GM19438 (cell line): ENCODE measurements at regions not wholly inside any gene's neighbourhood (a gene's known extent, or its start where the extent isn't known, plus 50 kb on each side); places are given as distances from the start of the nearest gene placed in this dataset.

Experiments
- ATAC-seq: cut with Tn5 transposase; IDR thresholded peaks from one replicate; pipeline ENCODE4 v1.9.1; 2021; ENCODE audit warnings: low read depth; ENCODE audit not compliant: unreplicated experiment

DNA sequence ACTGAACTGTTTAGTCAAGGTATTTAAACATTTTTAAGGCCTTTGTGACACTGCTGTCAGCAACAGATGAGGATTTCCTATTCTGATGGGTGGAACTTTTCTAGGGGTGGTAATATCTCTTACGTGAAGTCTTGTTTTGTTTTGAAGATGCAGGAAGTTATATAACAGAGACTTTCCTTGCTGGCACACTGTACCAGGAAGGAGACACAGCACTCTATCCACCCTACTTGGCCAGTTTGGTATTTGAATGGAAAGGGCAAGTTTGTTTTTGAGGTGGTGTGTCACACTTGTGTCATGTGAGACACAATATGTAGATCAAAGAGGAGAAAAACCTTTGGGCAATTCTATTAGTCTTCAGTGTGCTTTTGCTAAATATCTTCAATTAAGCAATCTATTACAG, 51.6 kb upstream of the SRP54 start:
- ATAC-seq: no peak

- peak; percentile 78 for ATAC-seq
Observed at GRCh38 chr14:34930591-34931091, 52.2 kb upstream of the SRP54 start.

DNA sequence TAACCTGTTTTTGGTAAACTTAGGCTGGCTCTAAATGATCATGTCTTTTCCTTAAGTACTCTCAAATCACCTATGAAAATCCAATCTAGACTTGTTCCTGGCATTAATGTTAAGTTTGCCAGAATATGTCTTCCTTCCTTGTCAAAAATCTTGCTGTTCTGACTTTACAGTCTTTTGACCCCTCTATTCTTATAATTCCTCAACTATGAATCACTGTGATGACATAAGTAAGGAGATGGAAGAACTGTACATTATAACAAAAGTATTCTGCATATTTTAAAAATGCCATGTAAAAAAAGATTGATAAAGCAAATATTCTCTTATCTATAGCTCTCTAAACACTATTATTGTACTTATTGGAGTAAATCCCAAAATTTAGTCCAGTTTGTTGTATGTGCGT, 51.4 kb upstream of the BAZ1A start:
- ATAC-seq: no peak
